K562 (cell line): ENCODE measurements at regions not wholly inside any gene's neighbourhood (a gene's known extent, or its start where the extent isn't known, plus 50 kb on each side); places are given as distances from the start of the nearest gene placed in this dataset.

ENCODE experiments used
- CEBPB ChIP-seq: fragments of 450-650 bp; IDR thresholded peaks from 2 replicates; pipeline ENCODE4 v1.6.1; 2016; ENCODE audit warnings: missing genetic modification characterization, missing compliant biosample characterization
- EZH2 ChIP-seq: IDR thresholded peaks from 2 replicates; pipeline ENCODE4 v1.6.1; 2012; ENCODE audit warnings: low read depth, mild to moderate bottlenecking, inconsistent platforms, low read length, borderline replicate concordance
- FOXK1 ChIP-seq: sonication (generic); formaldehyde crosslinking; IDR thresholded peaks from 2 replicates; pipeline ENCODE4 v1.8.0; 2022; ENCODE audit warnings: missing genetic modification reagents, mild to moderate bottlenecking, borderline replicate concordance
- MEF2A ChIP-seq: IDR thresholded peaks from 2 replicates; pipeline ENCODE4 v1.6.1; 2011; ENCODE audit warnings: low read depth, mild to moderate bottlenecking, low read length, moderate library complexity; ENCODE audit not compliant: control insufficient read depth
- RB1 ChIP-seq: fragments of 450-650 bp; IDR thresholded peaks from 2 replicates; pipeline ENCODE4 v1.6.1; 2017; ENCODE audit warnings: low read depth, mild to moderate bottlenecking
- TCF7 ChIP-seq: sonication (generic); IDR thresholded peaks from 2 replicates; pipeline ENCODE4 v1.6.1; 2016; ENCODE audit warnings: antibody characterized with exemption, borderline replicate concordance
- U2AF2 ChIP-seq: fragments of 200-400 bp; formaldehyde crosslinking; optimal IDR thresholded peaks from 2 replicates; pipeline ENCODE3; 2017; ENCODE audit warnings: low read depth, mild to moderate bottlenecking, low read length
- ZNF445 ChIP-seq: fragments of 250-450 bp; sonication (Bioruptor Pico); IDR thresholded peaks from 2 replicates; pipeline ENCODE4 v1.4.0; 2020; ENCODE audit warnings: low read depth, mild to moderate bottlenecking, moderate library complexity
- TF ChIP-seq, protein P1 (sequence below), 3 experiments: IDR thresholded peaks in 2 of 3; conservative IDR thresholded peaks in 1 of 3; 2 replicates each; pipeline ENCODE4 v1.5.1; 2011 to 2012; ENCODE audit warnings: low read length in 3 of 3, mild to moderate bottlenecking in 3 of 3, control low read depth in 2 of 3, improper control_type of control experiment in 1 of 3, inconsistent platforms in 1 of 3, low read depth in 1 of 3, mixed read lengths in 1 of 3, moderate library complexity in 1 of 3; ENCODE audit not compliant: insufficient read depth in 2 of 3

- TF ChIP-seq CEBPB (tag): no peak
- TF ChIP-seq, protein P1, sequence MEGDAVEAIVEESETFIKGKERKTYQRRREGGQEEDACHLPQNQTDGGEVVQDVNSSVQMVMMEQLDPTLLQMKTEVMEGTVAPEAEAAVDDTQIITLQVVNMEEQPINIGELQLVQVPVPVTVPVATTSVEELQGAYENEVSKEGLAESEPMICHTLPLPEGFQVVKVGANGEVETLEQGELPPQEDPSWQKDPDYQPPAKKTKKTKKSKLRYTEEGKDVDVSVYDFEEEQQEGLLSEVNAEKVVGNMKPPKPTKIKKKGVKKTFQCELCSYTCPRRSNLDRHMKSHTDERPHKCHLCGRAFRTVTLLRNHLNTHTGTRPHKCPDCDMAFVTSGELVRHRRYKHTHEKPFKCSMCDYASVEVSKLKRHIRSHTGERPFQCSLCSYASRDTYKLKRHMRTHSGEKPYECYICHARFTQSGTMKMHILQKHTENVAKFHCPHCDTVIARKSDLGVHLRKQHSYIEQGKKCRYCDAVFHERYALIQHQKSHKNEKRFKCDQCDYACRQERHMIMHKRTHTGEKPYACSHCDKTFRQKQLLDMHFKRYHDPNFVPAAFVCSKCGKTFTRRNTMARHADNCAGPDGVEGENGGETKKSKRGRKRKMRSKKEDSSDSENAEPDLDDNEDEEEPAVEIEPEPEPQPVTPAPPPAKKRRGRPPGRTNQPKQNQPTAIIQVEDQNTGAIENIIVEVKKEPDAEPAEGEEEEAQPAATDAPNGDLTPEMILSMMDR (IDR thresholded peaks at IDR 0.05 in 2 of 3, conservative IDR thresholded peaks at IDR 0.05 in 1 of 3; ENCODE audit: insufficient read depth in 2 of 3, low read depth in 1 of 3, low read length in 3 of 3): no peak
- no peak for TF ChIP-seq TCF7
- no peak for TF ChIP-seq ZNF445 (CRISPR knock-in tag)
- TF ChIP-seq EZH2: no peak
- TF ChIP-seq RB1: no peak
- no peak for TF ChIP-seq MEF2A
- TF ChIP-seq U2AF2: no peak
- no peak for TF ChIP-seq FOXK1 (CRISPR knock-in tag)
These were observed 788.5 kb downstream of the DTWD2 start for GRCh38 chr5:118199801-118200200.
